Nephron progenitor cell (in vitro differentiated cells): ENCODE measurements at regions not wholly inside any gene's neighbourhood (a gene's known extent, or its start where the extent isn't known, plus 50 kb on each side); places are given as distances from the start of the nearest gene placed in this dataset.
"Not testable (repeated sequence)": the region's sequence is repeated elsewhere in the genome, so short reads cannot be mapped to it uniquely, and the experiment has no call there.

Source experiments
- DNase-seq: peaks from one replicate; pipeline ENCODE4 v3.0.0; 2021
- H3K27ac Mint-ChIP-seq: 2 replicates; pipeline ENCODE4 v1.8.0; 2021; ENCODE audit warnings: mild to moderate bottlenecking, moderate library complexity, mixed read lengths
- H3K27me3 Mint-ChIP-seq: 2 replicates; pipeline ENCODE4 v1.8.0; 2021; ENCODE audit warnings: mild to moderate bottlenecking, low read depth, mixed read lengths; ENCODE audit not compliant: poor library complexity
- H3K36me3 Mint-ChIP-seq: 2 replicates; pipeline ENCODE4 v1.8.0; 2021; ENCODE audit warnings: low read depth, mixed read lengths
- H3K4me1 Mint-ChIP-seq: 2 replicates; pipeline ENCODE4 v1.8.0; 2021; ENCODE audit warnings: mixed read lengths
- H3K4me3 Mint-ChIP-seq: 2 replicates; pipeline ENCODE4 v1.8.0; 2021; ENCODE audit warnings: mild to moderate bottlenecking, moderate library complexity, mixed read lengths
- H3K9me3 Mint-ChIP-seq: 2 replicates; pipeline ENCODE4 v1.8.0; 2021; ENCODE audit warnings: mild to moderate bottlenecking, moderate library complexity, mixed read lengths
- TF ChIP-seq, protein P1 (sequence below): fragments of 200-600 bp; sonication (generic); IDR thresholded peaks from 2 replicates; pipeline ENCODE4 v1.5.0; 2021; ENCODE audit warnings: antibody characterized with exemption

DNA sequence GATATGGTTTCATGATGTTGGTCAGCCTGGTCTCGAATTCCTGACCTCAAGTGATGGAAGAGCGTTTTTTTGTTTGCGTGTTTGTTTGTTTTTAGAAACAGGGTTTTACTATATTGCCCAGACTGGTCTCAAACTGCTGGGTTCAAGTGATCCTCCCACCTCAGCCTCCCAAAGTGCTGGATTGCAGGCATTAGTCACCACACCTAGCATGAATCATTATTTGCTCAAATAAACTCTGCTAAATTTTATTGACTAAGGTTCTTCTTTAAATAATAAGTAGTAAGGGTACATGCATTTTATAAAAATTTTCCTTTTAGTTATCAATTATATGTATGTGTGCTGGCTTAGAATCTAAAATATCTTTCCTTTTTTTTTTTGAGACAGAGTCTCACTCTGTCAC, 52.9 kb downstream of the ZBTB9 start:
- H3K9me3 Mint-ChIP-seq: peaks cover 17% of the 10 kb centered on the region

GRCh38 chr6:33508935-33509926, 54.9 kb downstream of the ZBTB9 start:
- DNase-seq: peak; percentile 26
- no peaks in the 10 kb centered on the region for H3K36me3 Mint-ChIP-seq
- H3K27me3 Mint-ChIP-seq: peaks cover 23% of the 10 kb centered on the region
- H3K4me3 Mint-ChIP-seq: peak overlapping the region; percentile 44
- TF ChIP-seq, protein P1, sequence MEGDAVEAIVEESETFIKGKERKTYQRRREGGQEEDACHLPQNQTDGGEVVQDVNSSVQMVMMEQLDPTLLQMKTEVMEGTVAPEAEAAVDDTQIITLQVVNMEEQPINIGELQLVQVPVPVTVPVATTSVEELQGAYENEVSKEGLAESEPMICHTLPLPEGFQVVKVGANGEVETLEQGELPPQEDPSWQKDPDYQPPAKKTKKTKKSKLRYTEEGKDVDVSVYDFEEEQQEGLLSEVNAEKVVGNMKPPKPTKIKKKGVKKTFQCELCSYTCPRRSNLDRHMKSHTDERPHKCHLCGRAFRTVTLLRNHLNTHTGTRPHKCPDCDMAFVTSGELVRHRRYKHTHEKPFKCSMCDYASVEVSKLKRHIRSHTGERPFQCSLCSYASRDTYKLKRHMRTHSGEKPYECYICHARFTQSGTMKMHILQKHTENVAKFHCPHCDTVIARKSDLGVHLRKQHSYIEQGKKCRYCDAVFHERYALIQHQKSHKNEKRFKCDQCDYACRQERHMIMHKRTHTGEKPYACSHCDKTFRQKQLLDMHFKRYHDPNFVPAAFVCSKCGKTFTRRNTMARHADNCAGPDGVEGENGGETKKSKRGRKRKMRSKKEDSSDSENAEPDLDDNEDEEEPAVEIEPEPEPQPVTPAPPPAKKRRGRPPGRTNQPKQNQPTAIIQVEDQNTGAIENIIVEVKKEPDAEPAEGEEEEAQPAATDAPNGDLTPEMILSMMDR: no peak
- peaks cover 2% of the 10 kb centered on the region for H3K9me3 Mint-ChIP-seq
- H3K4me1 Mint-ChIP-seq: peaks cover 13% of the 10 kb centered on the region
- H3K27ac Mint-ChIP-seq: no peak overlapping the region

More for the DNA sequence above, 52.9 kb downstream of the ZBTB9 start:
- no peak for DNase-seq
- no peak overlapping the region for H3K4me3 Mint-ChIP-seq
- peaks cover 13% of the 10 kb centered on the region for H3K4me1 Mint-ChIP-seq
- TF ChIP-seq, protein P1: no peak
- peaks cover 11% of the 10 kb centered on the region for H3K27me3 Mint-ChIP-seq
- no peaks in the 10 kb centered on the region for H3K36me3 Mint-ChIP-seq
- no peak overlapping the region for H3K27ac Mint-ChIP-seq

DNA sequence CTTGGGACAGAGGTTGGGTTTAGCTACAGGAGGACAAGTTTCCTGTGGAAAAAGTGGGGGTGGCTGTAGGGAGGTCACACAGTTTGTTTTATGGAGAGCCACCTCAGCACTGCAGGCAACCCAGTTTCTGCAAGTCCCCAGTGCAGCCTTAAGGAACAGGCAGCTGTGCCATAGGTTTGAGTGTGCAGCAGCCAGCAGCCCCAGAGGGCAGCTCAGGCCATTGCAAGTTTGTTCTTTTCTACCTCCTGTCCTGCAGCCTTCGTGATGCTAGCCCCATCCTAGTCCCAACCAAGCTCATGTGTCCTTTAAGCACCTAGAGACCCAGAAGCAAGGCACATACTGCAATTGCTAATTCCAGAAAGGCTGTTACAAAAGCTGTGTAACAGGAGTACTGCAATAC, 58.8 kb downstream of the ZBTB9 start:
- H3K27me3 Mint-ChIP-seq: peaks cover 27% of the 10 kb centered on the region
- H3K9me3 Mint-ChIP-seq: no peaks in the 10 kb centered on the region
- TF ChIP-seq, protein P1: no peak
- H3K4me3 Mint-ChIP-seq: no peak overlapping the region
- DNase-seq: no peak
- no peaks in the 10 kb centered on the region for H3K36me3 Mint-ChIP-seq
- no peak overlapping the region for H3K27ac Mint-ChIP-seq
- peaks cover 29% of the 10 kb centered on the region for H3K4me1 Mint-ChIP-seq

- Mint-ChIP-seq H3K9me3 (no peaks in the 10 kb centered on the region), H3K4me3 (no peak overlapping the region), H3K4me1 (peaks cover 16% of the 10 kb centered on the region), H3K36me3 (no peaks in the 10 kb centered on the region), H3K27me3 (peaks cover 22% of the 10 kb centered on the region), H3K27ac (peak overlapping the region; percentile 78)
- no peak for DNase-seq
- TF ChIP-seq, protein P1: no peak
Measured at GRCh38 chr6:33516726-33517125, 62.4 kb downstream of the ZBTB9 start.

- H3K4me3 Mint-ChIP-seq, H3K36me3 Mint-ChIP-seq, DNase-seq, H3K27ac Mint-ChIP-seq, H3K27me3 Mint-ChIP-seq: not testable (repeated sequence)
- Mint-ChIP-seq H3K4me1 (peaks cover 11% of the 10 kb centered on the region), H3K9me3 (peaks cover 17% of the 10 kb centered on the region)
Measured at GRCh38 chr6:33520636-33521488, 59.2 kb downstream of the BAK1 start.

DNA sequence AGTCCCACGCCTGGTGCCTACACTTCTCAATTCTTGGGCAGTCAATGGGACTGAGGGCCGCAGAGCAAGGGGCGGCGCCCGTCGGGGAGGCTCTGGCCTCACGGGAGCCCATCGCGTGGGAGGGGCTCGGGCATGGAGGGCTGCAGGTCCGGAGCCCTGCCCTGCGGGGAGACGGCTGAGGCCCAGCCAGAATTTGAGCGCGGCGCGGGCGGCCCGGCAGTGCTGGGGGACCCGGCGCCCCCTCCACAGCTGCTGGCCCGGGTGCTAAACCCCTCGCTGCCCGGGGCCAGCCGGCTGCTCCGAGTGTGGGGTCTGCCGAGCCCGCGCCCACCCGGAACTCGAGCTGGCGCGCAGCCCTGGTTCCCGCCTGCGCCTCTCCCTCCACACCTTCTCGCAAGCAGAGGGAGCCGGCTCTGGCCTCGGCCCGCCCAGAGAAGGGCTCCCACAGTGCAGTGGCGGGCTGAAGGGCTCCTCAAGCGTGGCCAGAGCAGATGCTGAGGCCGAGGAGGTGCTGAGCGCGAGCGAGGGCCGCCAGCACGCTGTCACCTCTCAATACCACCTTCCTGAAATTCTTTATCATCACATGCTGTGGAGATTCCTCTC, 58.5 kb downstream of the BAK1 start:
- H3K4me3 Mint-ChIP-seq: no peak overlapping the region
- H3K4me1 Mint-ChIP-seq: peaks cover 9% of the 10 kb centered on the region
- H3K36me3 Mint-ChIP-seq: no peaks in the 10 kb centered on the region
- H3K27ac Mint-ChIP-seq: no peak overlapping the region
- H3K9me3 Mint-ChIP-seq: peaks cover 17% of the 10 kb centered on the region
- TF ChIP-seq, protein P1: no peak
- no peak for DNase-seq
- H3K27me3 Mint-ChIP-seq: peaks cover 3% of the 10 kb centered on the region
